ENCODE measurements at regions not wholly inside any gene's neighbourhood (a gene's known extent, or its start where the extent isn't known, plus 50 kb on each side); places are given as distances from the start of the nearest gene placed in this dataset.

DNA sequence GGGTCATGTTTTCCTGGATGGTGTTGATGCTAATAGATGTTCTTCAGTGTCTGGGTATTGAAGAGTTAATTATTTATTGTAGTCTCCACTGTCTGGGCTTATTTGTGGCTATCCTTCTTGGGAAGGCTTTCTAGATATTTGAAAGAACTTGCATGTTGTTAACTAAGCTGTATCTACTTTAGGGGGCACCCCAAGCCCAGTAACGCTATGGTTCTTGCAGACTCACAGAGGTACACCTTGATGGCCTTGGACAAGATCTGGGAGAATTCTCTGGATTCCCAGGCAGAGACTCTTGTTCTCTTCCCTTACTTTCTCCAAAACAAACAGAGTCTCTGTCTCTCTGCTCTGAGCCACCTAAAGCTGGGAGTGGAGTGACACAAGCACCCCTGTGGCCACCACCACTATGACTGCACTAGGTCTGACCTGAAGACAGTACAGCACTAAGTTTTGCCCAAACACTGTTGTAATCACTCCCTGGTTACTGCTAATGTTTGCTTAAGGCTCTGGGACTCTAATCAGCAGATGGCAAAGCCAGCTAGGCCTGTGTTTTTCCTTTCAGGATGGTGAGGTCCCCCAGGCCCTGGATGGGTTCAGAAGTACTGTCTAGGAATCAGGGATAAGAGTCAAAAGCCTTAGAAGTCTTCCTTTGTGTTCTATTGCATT is 76.5 kb upstream of the C1orf21 start:
- intact Hi-C loops (cut with DNase I) = no loop called here
- Histone ChIP-seq H3K9me3 (no peaks in the 10 kb centered on the region), H3K4me3 (no peak overlapping the region), H3K4me1 (peaks cover 0 to 5% (median 0%) of the 10 kb centered on the region in 3 donors), H3K36me3 (no peaks in the 10 kb centered on the region), H3K27me3 (no peaks in the 10 kb centered on the region), H3K27ac (peak overlapping the region in 3 of 4 donors; percentile 10 to 22 (median 20))
- TF ChIP-seq CTCF (IDR thresholded peaks at IDR 0.05) = no peak
- ATAC-seq = peak; percentile 93 to 99 (median 96)
- FAIRE-seq = no peak
- DNase-seq = peak in 2 of 6 donors; percentile 26 to 38
- 23 to 29% methylated on average over 1 of the region's 1 CpG for WGBS, 2 donors

- no peak for TF ChIP-seq CTCF (IDR thresholded peaks at IDR 0.05)
- peaks cover 0 to 5% (median 0%) of the 10 kb centered on the region in 3 donors for H3K4me1 ChIP-seq
These were observed 75.2 kb upstream of the C1orf21 start for GRCh38 chr1:184311580-184311979.

GRCh38 chr1:184315254-184315653 is 71.6 kb upstream of the C1orf21 start:
- no peak for ATAC-seq
- Histone ChIP-seq H3K4me1 (peaks cover 0 to 1% (median 0%) of the 10 kb centered on the region in 3 donors), H3K27me3 (no peaks in the 10 kb centered on the region), H3K4me3 (no peak overlapping the region), H3K9me3 (no peaks in the 10 kb centered on the region), H3K27ac (no peak overlapping the region), H3K36me3 (no peaks in the 10 kb centered on the region)
- no peak for TF ChIP-seq CTCF (IDR thresholded peaks at IDR 0.05)
- 90 to 91% methylated on average over 2 of the region's 2 CpGs for WGBS, 2 donors
- intact Hi-C loops (cut with DNase I) = no loop called here
- FAIRE-seq = no peak
- DNase-seq = no peak

More at GRCh38 chr1:184311580-184311979, 75.2 kb upstream of the C1orf21 start:
- 97 to 100% methylated on average over 2 of the region's 2 CpGs for WGBS, 2 donors
- no peaks in the 10 kb centered on the region for H3K9me3 ChIP-seq
- intact Hi-C loops (cut with DNase I) = no loop called here
- FAIRE-seq (no peak), ATAC-seq (no peak), DNase-seq (no peak)
- no peak overlapping the region for H3K27ac ChIP-seq
- H3K27me3 ChIP-seq = no peaks in the 10 kb centered on the region
- no peaks in the 10 kb centered on the region for H3K36me3 ChIP-seq
- H3K4me3 ChIP-seq = no peak overlapping the region

DNA sequence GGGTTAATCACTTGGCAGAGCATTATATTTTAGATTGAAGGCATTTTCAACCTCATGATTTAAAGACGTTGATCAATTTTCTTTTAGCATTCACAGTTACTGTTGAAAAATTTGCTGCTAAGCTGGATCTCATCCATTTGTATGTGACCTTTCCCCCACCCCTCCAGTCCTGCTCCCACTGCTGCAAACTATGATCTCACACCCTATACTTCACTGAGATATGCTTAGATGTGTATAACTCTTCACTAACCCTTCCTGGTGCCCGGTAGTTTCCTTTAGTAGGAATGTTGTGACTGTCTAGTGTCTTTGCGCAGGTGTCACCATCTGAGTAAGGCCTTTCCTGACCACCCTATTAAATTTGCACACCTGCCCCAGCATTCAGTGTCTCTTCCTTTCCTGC is 67.0 kb upstream of the C1orf21 start:
- no peak for DNase-seq
- Histone ChIP-seq H3K4me1 (no peaks in the 10 kb centered on the region), H3K9me3 (no peaks in the 10 kb centered on the region), H3K27me3 (no peaks in the 10 kb centered on the region), H3K4me3 (no peak overlapping the region), H3K36me3 (no peaks in the 10 kb centered on the region), H3K27ac (no peak overlapping the region)
- TF ChIP-seq CTCF (IDR thresholded peaks at IDR 0.05) = no peak
- intact Hi-C loops (cut with DNase I) = no loop called here
- no peak for FAIRE-seq
- no peak for ATAC-seq
- WGBS, 2 donors = 85 to 87% methylated on average over 3 of the region's 3 CpGs

- WGBS, 2 donors = 93 to 95% methylated on average over 6 of the region's 6 CpGs
These were observed 64.6 kb upstream of the C1orf21 start for GRCh38 chr1:184322253-184322652.

More at GRCh38 chr1:184322253-184322652, 64.6 kb upstream of the C1orf21 start:
- no peak for DNase-seq
- no peak overlapping the region for H3K27ac ChIP-seq
- H3K4me3 ChIP-seq = no peak overlapping the region
- H3K27me3 ChIP-seq = no peaks in the 10 kb centered on the region
- no peaks in the 10 kb centered on the region for H3K4me1 ChIP-seq
- no peaks in the 10 kb centered on the region for H3K36me3 ChIP-seq
- intact Hi-C loops (cut with DNase I) = no loop called here
- no peaks in the 10 kb centered on the region for H3K9me3 ChIP-seq
- no peak for ATAC-seq
- no peak for TF ChIP-seq CTCF (IDR thresholded peaks at IDR 0.05)
- FAIRE-seq = no peak

Data from pancreas (tissue), 10 donors.